GM18873 (cell line): ENCODE measurements at regions not wholly inside any gene's neighbourhood (a gene's known extent, or its start where the extent isn't known, plus 50 kb on each side); places are given as distances from the start of the nearest gene placed in this dataset.

Experiments used
- ATAC-seq: cut with Tn5 transposase; IDR thresholded peaks from one replicate; pipeline ENCODE4 v1.9.1; 2021; ENCODE audit warnings: mild to moderate bottlenecking, moderate library complexity, moderate number of reproducible peaks; ENCODE audit not compliant: unreplicated experiment, low FRiP score

DNA sequence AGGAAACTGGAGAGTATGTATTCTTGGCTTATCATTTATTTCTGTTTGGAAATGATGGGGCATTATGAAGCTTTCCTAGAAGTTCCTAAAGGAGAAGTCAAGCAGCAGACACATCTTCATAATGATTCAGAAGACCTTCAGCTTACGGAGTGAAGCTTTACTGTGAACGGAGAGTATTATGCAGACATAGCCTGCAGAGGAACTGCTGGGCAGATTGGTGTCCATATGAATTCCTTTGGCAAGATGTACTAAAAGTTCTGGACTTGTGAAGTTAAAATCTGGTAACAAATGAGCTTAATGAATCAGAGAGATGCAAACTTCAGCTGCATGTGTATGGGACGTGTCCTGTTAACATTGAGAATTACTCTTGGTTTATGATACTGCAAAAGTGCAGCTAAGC, 60.1 kb downstream of the NABP1 start:
- ATAC-seq: no peak

DNA sequence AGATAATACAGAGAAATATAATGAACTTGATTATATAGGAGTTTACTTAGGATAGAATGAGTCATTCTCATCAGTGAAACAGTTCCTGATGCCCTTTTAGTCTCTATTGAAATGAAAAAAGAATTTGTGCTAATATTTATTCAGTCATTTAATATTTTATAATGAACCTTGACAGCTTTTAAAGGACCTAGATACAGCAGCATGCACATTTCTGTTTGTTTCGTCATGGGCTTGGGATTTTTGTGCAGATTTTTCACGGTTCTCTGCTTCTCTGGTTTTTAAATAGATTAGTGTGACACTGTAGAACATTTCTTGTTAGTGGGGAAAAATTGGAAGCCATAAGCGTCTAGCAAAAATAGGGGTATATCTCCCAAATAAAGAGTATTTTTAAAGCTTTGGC, 60.7 kb downstream of the NABP1 start:
- ATAC-seq: no peak

GRCh38 chr2:191739194-191739593, 61.3 kb downstream of the NABP1 start:
- no peak for ATAC-seq

- peak; percentile 82 for ATAC-seq
Measured at GRCh38 chr2:191740016-191740419, 62.1 kb downstream of the NABP1 start.

DNA sequence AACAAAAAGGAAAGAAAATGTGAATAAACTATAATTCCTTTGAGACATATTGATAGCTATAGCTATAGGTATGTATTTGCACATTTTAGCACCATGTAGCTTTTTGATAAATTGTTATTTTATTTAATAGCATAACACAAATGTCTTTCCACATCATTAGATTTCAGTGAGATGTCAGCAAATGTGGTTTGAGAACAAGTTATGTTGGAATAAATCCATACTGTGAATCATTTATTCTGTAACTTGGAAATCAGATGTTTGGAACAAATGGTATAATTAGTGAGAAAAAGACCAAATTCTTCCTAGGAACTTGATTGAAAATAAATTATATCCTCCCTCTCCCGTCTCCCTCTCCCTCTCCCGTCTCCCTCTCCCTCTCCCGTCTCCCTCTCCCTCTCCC, 62.8 kb downstream of the NABP1 start:
- no peak for ATAC-seq

GRCh38 chr2:191746346-191747169, 68.6 kb downstream of the NABP1 start:
- ATAC-seq: no peak

GRCh38 chr2:191747170-191747530, 69.2 kb downstream of the NABP1 start:
- no peak for ATAC-seq

- peak; percentile 15 for ATAC-seq
Measured at GRCh38 chr2:191748059-191748461, 70.1 kb downstream of the NABP1 start.

- ATAC-seq: peak; percentile 87
Measured at GRCh38 chr2:191748528-191749180, 70.7 kb downstream of the NABP1 start.

- ATAC-seq: no peak
Measured at GRCh38 chr2:191749181-191749540, 71.2 kb downstream of the NABP1 start.

DNA sequence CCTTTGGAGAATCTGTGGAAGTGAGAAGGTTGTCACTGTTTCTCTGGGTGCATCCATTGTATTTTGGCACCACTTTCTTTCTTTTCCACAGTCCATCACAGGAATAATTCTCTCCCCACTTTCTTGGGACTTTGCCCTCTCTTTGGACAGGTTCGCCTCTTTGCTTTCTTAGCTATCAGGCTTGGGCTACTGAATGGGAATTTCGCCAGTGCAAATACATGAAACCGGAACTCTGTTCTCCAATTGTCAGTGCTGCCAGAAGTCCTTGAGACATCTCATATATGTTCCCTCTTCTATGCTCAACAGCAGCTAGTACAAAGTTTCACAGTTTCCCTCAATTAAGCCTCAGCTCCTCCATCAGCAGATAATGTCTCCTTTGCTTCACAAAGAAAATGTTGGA, 76.2 kb downstream of the NABP1 start:
- no peak for ATAC-seq

GRCh38 chr2:191756761-191757160, 78.8 kb downstream of the NABP1 start:
- no peak for ATAC-seq

GRCh38 chr2:191757208-191757607, 79.3 kb downstream of the NABP1 start:
- ATAC-seq: no peak

DNA sequence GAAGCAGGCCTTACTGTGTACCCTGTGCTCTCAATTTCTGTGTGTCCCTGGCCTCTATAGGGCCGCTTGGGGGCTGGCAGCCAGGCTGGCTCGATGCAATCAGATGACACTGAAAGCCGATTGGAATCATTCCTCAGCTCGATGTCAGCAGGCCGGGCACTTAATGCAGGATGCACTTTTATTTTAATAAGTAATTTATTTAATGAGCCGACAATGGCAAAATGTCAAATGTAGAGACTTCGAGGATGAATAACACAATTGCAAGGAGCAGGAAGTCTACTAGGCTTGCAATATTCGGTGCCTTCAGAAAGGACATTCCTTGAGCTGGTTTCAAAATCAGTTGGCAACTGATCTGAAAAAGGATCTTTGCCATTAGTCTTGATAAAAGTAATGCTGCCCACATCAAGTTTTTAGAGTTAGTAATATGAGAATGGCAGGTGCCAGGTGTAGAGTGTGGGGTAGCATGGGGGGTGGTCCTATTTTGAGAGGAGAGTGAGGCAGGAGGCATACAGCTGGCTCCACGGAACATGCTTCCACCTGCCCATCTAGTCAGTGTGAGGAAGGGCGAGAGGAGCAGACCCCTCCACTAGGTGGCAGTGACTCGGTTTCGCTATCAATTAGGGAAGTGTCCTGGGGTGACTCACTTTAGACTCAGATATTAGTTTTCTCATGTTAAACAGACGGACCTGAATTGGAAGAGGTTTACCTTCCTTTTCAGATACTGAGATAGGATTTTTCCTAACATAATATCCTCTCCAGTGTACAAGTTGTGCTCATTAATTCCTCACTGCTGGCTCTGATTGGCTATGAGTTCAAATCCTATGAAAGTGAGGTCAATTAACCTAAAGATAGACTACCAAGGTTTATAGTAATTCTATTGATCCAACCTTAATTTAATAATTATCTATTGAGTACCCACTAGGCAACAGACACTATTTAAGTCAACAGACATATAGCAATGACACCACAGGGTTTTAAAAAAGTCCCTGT, 80.9 kb downstream of the NABP1 start:
- ATAC-seq: peak; percentile 100

DNA sequence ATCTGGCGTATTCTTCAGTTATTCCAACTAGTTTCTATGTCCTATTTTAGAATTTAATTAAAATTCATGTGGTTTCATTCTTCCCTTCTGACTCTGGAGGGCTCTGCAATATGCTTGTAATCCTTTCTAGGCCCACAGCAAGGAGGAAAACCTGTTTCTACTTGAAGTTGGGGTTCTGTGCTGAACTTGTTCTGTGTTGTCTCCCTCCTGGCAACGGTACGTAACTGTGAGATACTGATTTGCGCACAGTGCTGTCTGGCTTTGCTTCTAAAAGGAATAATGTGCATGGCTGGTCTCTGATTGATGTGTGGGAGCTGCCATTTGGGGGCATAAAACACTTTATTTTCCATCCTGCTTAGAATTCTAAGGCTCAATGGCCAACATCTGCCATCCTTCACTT, 81.7 kb downstream of the NABP1 start:
- ATAC-seq: no peak

- no peak for ATAC-seq
Measured at GRCh38 chr2:191760655-191761262, 82.8 kb downstream of the NABP1 start.

- no peak for ATAC-seq
Measured at GRCh38 chr2:191773136-191773535, 73.8 kb downstream of the CAVIN2 start.

GRCh38 chr2:191777351-191777750, 69.5 kb downstream of the CAVIN2 start:
- ATAC-seq: no peak

GRCh38 chr2:191778041-191778440, 68.8 kb downstream of the CAVIN2 start:
- ATAC-seq: no peak

GRCh38 chr2:191782351-191782750, 64.5 kb downstream of the CAVIN2 start:
- no peak for ATAC-seq

DNA sequence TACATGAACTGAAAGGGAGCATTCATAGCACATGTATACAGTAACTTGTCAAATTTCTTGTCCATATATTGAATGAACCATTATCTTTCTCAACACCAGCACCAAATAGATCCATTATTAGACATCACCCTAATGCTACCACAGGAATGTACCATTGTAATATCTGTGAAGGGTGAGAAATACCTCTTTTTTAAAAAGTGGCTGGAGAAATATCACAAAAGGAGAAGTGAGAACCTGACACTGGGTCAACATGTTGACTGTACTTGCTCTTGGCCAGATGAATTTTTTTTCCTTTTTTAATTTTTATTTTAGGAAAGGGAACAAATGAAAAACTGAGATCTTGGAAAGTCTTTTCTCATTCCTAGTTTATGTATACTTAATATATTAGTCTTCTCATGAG, 63.5 kb downstream of the CAVIN2 start:
- ATAC-seq: no peak
